ENCODE measurements at regions not wholly inside any gene's neighbourhood (a gene's known extent, or its start where the extent isn't known, plus 50 kb on each side); places are given as distances from the start of the nearest gene placed in this dataset.

DNA sequence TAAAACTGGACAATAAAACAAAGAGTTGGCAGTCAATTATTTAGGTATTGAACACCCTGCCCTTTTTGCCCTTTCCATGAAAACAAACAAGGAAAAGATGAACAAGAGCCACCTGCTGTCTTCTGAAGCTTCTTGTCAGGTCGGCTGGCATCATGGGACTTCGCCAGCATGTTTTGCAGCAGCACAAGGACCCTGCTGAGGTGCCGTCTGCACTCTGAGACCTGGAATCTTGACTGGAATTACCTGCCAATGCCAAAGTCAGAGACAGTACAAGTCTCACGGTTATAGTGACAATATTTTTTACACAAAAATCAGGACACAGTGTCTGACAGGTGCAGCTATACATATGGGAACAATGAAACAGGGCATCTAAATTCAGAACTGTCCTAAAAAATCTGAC is 284.5 kb downstream of the GASK1B start:
- H3K27ac ChIP-seq, result no peak overlapping the region
- H3K9ac ChIP-seq (ENCODE audit: insufficient read length), result no peak overlapping the region
- no peak for DNase-seq (ENCODE audit: low read depth, low spot score)
- no peaks in the 10 kb centered on the region for H3K36me3 ChIP-seq (ENCODE audit: insufficient read depth, low read length)
- no peaks in the 10 kb centered on the region for H3K9me3 ChIP-seq (ENCODE audit: low read depth, low read length)
- TF ChIP-seq POLR2AphosphoS5 (IDR thresholded peaks at IDR 0.05; ENCODE audit: borderline replicate concordance, low read depth, low read length) (no peak), EZH2 (IDR thresholded peaks at IDR 0.05) (no peak), FOXP2 (optimal IDR thresholded peaks at IDR 0.05; ENCODE audit: control extremely low read depth, extremely low read length, insufficient read depth) (no peak)
- no peak overlapping the region for H3K4me3 ChIP-seq

DNA sequence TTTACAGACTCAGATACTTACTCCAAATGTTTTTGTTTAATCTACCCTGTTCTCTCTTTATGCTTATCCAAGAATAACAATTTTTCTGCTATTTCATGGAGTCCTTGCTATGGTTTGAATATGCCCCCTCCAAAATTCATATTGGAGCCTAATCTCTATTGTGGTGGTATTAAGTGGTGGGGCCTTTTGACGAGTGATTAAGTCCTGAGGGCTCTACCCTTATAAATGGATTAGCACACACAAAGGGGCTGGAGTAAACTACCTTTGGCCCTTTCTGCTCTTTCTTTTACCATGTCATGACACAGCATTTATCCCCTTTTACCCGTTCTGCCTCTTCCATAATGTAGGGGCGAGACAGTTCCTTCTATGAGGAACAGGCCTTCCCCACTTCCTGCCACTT is 285.5 kb downstream of the GASK1B start:
- Histone ChIP-seq H3K4me3 (no peak overlapping the region), H3K27ac (no peak overlapping the region), H3K9ac (ENCODE audit: insufficient read length) (no peak overlapping the region)

DNA sequence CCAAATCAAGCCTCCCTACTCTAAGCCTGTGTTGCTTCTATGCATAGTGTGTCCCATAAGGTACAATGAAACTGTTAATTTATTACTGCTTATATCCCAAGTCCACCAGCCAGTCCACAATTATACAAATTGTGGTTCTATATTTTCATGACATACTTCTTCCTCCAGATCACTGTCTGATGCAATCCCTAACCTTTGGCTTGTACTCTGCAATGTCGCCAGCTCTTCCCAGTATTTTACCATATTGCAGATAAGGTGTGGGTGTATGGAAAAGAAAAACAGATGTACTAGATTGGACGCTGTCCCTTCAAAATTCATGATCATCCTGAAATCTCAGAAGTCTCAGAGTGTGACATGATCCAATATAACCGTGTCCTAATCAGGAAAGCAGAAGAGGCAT is 286.2 kb downstream of the GASK1B start:
- TF ChIP-seq FOXP2 (optimal IDR thresholded peaks at IDR 0.05; ENCODE audit: control extremely low read depth, extremely low read length, insufficient read depth) (no peak), EZH2 (IDR thresholded peaks at IDR 0.05) (no peak), POLR2AphosphoS5 (IDR thresholded peaks at IDR 0.05; ENCODE audit: borderline replicate concordance, low read depth, low read length) (no peak)
- Histone ChIP-seq H3K9me3 (ENCODE audit: low read depth, low read length) (no peaks in the 10 kb centered on the region), H3K9ac (ENCODE audit: insufficient read length) (no peak overlapping the region), H3K36me3 (ENCODE audit: insufficient read depth, low read length) (no peaks in the 10 kb centered on the region), H3K4me3 (no peak overlapping the region), H3K27ac (no peak overlapping the region)
- no peak for DNase-seq (ENCODE audit: low read depth, low spot score)

More for the DNA sequence above, 285.5 kb downstream of the GASK1B start:
- no peak for DNase-seq (ENCODE audit: low read depth, low spot score)
- TF ChIP-seq POLR2AphosphoS5 (IDR thresholded peaks at IDR 0.05; ENCODE audit: borderline replicate concordance, low read depth, low read length) (no peak), EZH2 (IDR thresholded peaks at IDR 0.05) (no peak), FOXP2 (optimal IDR thresholded peaks at IDR 0.05; ENCODE audit: control extremely low read depth, extremely low read length, insufficient read depth) (no peak)
- no peaks in the 10 kb centered on the region for H3K36me3 ChIP-seq (ENCODE audit: insufficient read depth, low read length)
- H3K9me3 ChIP-seq (ENCODE audit: low read depth, low read length), result no peaks in the 10 kb centered on the region

- Histone ChIP-seq H3K36me3 (ENCODE audit: insufficient read depth, low read length) (no peaks in the 10 kb centered on the region), H3K4me3 (no peak overlapping the region), H3K9me3 (ENCODE audit: low read depth, low read length) (no peaks in the 10 kb centered on the region), H3K9ac (ENCODE audit: insufficient read length) (no peak overlapping the region), H3K27ac (no peak overlapping the region)
- TF ChIP-seq FOXP2 (optimal IDR thresholded peaks at IDR 0.05; ENCODE audit: control extremely low read depth, extremely low read length, insufficient read depth), result no peak
- no peak for TF ChIP-seq POLR2AphosphoS5 (IDR thresholded peaks at IDR 0.05; ENCODE audit: borderline replicate concordance, low read depth, low read length)
- no peak for TF ChIP-seq EZH2 (IDR thresholded peaks at IDR 0.05)
- DNase-seq (ENCODE audit: low read depth, low spot score), result no peak
These were observed 287.0 kb downstream of the GASK1B start for GRCh38 chr4:157885811-157886210.

GRCh38 chr4:157882901-157883300 is 289.9 kb downstream of the GASK1B start:
- H3K36me3 ChIP-seq (ENCODE audit: insufficient read depth, low read length), result no peaks in the 10 kb centered on the region
- TF ChIP-seq EZH2 (IDR thresholded peaks at IDR 0.05) (no peak), FOXP2 (optimal IDR thresholded peaks at IDR 0.05; ENCODE audit: control extremely low read depth, extremely low read length, insufficient read depth) (no peak), POLR2AphosphoS5 (IDR thresholded peaks at IDR 0.05; ENCODE audit: borderline replicate concordance, low read depth, low read length) (no peak)
- DNase-seq (ENCODE audit: low read depth, low spot score), result no peak

GRCh38 chr4:157880761-157881160 is 292.1 kb downstream of the GASK1B start:
- no peak overlapping the region for H3K9ac ChIP-seq (ENCODE audit: insufficient read length)
- no peaks in the 10 kb centered on the region for H3K9me3 ChIP-seq (ENCODE audit: low read depth, low read length)
- no peak overlapping the region for H3K4me3 ChIP-seq
- no peaks in the 10 kb centered on the region for H3K36me3 ChIP-seq (ENCODE audit: insufficient read depth, low read length)
- no peak for TF ChIP-seq FOXP2 (optimal IDR thresholded peaks at IDR 0.05; ENCODE audit: control extremely low read depth, extremely low read length, insufficient read depth)
- no peak for TF ChIP-seq EZH2 (IDR thresholded peaks at IDR 0.05)
- TF ChIP-seq POLR2AphosphoS5 (IDR thresholded peaks at IDR 0.05; ENCODE audit: borderline replicate concordance, low read depth, low read length), result no peak
- H3K27ac ChIP-seq, result no peak overlapping the region
- no peak for DNase-seq (ENCODE audit: low read depth, low spot score)

More at GRCh38 chr4:157882901-157883300, 289.9 kb downstream of the GASK1B start:
- Histone ChIP-seq H3K4me3 (no peak overlapping the region), H3K9me3 (ENCODE audit: low read depth, low read length) (no peaks in the 10 kb centered on the region), H3K27ac (no peak overlapping the region), H3K9ac (ENCODE audit: insufficient read length) (no peak overlapping the region)

GRCh38 chr4:157854819-157855218 is 318.0 kb downstream of the GASK1B start:
- no peaks in the 10 kb centered on the region for H3K9me3 ChIP-seq (ENCODE audit: low read depth, low read length)
- no peak overlapping the region for H3K4me3 ChIP-seq
- no peak overlapping the region for H3K9ac ChIP-seq (ENCODE audit: insufficient read length)
- no peaks in the 10 kb centered on the region for H3K36me3 ChIP-seq (ENCODE audit: insufficient read depth, low read length)
- DNase-seq (ENCODE audit: low read depth, low spot score), result no peak
- TF ChIP-seq POLR2AphosphoS5 (IDR thresholded peaks at IDR 0.05; ENCODE audit: borderline replicate concordance, low read depth, low read length), result no peak
- no peak for TF ChIP-seq EZH2 (IDR thresholded peaks at IDR 0.05)
- TF ChIP-seq FOXP2 (optimal IDR thresholded peaks at IDR 0.05; ENCODE audit: control extremely low read depth, extremely low read length, insufficient read depth), result no peak
- H3K27ac ChIP-seq, result no peak overlapping the region

GRCh38 chr4:157840648-157841047 is 332.2 kb downstream of the GASK1B start:
- Histone ChIP-seq H3K4me3 (no peak overlapping the region), H3K27ac (peak overlapping the region; percentile 88; the same call in 1 of the 2 replicates), H3K9me3 (ENCODE audit: low read depth, low read length) (no peaks in the 10 kb centered on the region), H3K36me3 (ENCODE audit: insufficient read depth, low read length) (no peaks in the 10 kb centered on the region), H3K9ac (ENCODE audit: insufficient read length) (no peak overlapping the region)
- no peak for DNase-seq (ENCODE audit: low read depth, low spot score)
- TF ChIP-seq FOXP2 (optimal IDR thresholded peaks at IDR 0.05; ENCODE audit: control extremely low read depth, extremely low read length, insufficient read depth) (no peak), POLR2AphosphoS5 (IDR thresholded peaks at IDR 0.05; ENCODE audit: borderline replicate concordance, low read depth, low read length) (no peak), EZH2 (IDR thresholded peaks at IDR 0.05) (no peak)

DNA sequence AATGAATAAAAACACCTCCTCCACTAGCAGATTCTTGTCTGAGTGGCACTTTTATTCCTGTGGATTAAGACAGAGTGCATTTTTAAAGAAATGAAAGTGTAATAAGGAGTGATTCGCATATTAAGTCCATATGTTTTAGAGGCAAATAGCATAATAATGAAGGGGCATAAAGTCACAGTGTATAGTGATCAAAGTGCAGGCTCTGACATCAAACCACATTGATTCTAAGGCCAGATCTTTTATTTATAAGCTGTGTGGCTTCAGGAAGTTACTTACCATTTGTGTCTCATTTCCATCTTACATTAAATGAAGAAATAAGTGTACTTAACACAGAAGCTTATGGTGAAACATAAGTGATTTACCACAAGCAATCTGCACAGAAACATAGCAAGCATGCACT is 332.8 kb downstream of the GASK1B start:
- Histone ChIP-seq H3K27ac (peak overlapping the region; percentile 88), H3K4me3 (peak overlapping the region; percentile 50), H3K9me3 (ENCODE audit: low read depth, low read length) (no peaks in the 10 kb centered on the region), H3K9ac (ENCODE audit: insufficient read length) (peak overlapping the region; percentile 9), H3K36me3 (ENCODE audit: insufficient read depth, low read length) (no peaks in the 10 kb centered on the region)
- DNase-seq (ENCODE audit: low read depth, low spot score), result peak; percentile 35
- TF ChIP-seq EZH2 (IDR thresholded peaks at IDR 0.05), result no peak
- TF ChIP-seq POLR2AphosphoS5 (IDR thresholded peaks at IDR 0.05; ENCODE audit: borderline replicate concordance, low read depth, low read length), result peak; percentile 25; the same call in 1 of the 2 replicates
- TF ChIP-seq FOXP2 (optimal IDR thresholded peaks at IDR 0.05; ENCODE audit: control extremely low read depth, extremely low read length, insufficient read depth), result no peak

Measured in SK-N-MC (cell line).